Testis (tissue), 2 donors: ENCODE measurements at regions not wholly inside any gene's neighbourhood (a gene's known extent, or its start where the extent isn't known, plus 50 kb on each side); places are given as distances from the start of the nearest gene placed in this dataset.
A peak's percentile ranks its signal among the peaks of the same experiment; 100 is the strongest.

Source experiments
- DNase-seq: peaks from one replicate; pipeline ENCODE4 v3.0.0-alpha.2; 2019
- H3K27ac ChIP-seq, 2 donors: fragments of 200-600 bp; sonication (generic); one replicate each; pipeline ENCODE4 v1.5.1; 2019
- H3K27me3 ChIP-seq: fragments of 200-600 bp; sonication (generic); one replicate; pipeline ENCODE4 v1.5.1; 2019
- H3K36me3 ChIP-seq: fragments of 200-600 bp; sonication (generic); one replicate; pipeline ENCODE4 v1.5.1; 2017; ENCODE audit warnings: low read depth; ENCODE audit errors: missing control alignments
- H3K4me1 ChIP-seq: fragments of 200-600 bp; sonication (generic); one replicate; pipeline ENCODE4 v1.5.1; 2019
- H3K4me3 ChIP-seq, 2 donors: fragments of 200-600 bp; sonication (generic); one replicate each; pipeline ENCODE4 v1.5.1; 2017 to 2019
- H3K9me3 ChIP-seq: fragments of 200-600 bp; sonication (generic); one replicate; pipeline ENCODE4 v1.5.1; 2017
- CTCF ChIP-seq, 3 experiments: fragments of 450-650 bp in 2 of 3; fragments of 200-600 bp in 1 of 3; sonication (generic) in 1 of 3; IDR thresholded peaks; one replicate each; pipeline ENCODE4 v1.5.1; 2016 to 2019; ENCODE audit warnings: antibody characterized with exemption in 3 of 3, mild to moderate bottlenecking in 2 of 3, moderate library complexity in 1 of 3
- POLR2A ChIP-seq: fragments of 450-650 bp; IDR thresholded peaks from one replicate; pipeline ENCODE4 v1.6.1; 2017; ENCODE audit warnings: antibody characterized with exemption, mild to moderate bottlenecking, moderate library complexity
- WGBS, 2 donors: methylation state at CpG; one replicate each; pipeline ENCODE4 v1.1.5; 2018; 5-methylcytosine and 5-hydroxymethylcytosine counted together
- intact Hi-C: fragments of 100-400 bp; cut with DNase I; formaldehyde crosslinking; loops from one replicate; pipeline ENCODE4 v1.15.1; 2023; ENCODE audit warnings: low total_unique reads

- WGBS, 2 donors, result 92 to 97% methylated on average over 11 of the region's 11 CpGs
- no peaks in the 10 kb centered on the region for H3K4me1 ChIP-seq
- DNase-seq, result no peak
- no peaks in the 10 kb centered on the region for H3K27me3 ChIP-seq
- TF ChIP-seq POLR2A (no peak), CTCF (IDR thresholded peaks at IDR 0.05) (no peak)
- H3K9me3 ChIP-seq, result no peaks in the 10 kb centered on the region
- H3K4me3 ChIP-seq, result no peak overlapping the region
- no peak overlapping the region for H3K27ac ChIP-seq
- no peaks in the 10 kb centered on the region for H3K36me3 ChIP-seq
- intact Hi-C loops, result no loop called here
Observed at GRCh38 chr13:97134364-97135095, 87.6 kb upstream of the MBNL2 start.

DNA sequence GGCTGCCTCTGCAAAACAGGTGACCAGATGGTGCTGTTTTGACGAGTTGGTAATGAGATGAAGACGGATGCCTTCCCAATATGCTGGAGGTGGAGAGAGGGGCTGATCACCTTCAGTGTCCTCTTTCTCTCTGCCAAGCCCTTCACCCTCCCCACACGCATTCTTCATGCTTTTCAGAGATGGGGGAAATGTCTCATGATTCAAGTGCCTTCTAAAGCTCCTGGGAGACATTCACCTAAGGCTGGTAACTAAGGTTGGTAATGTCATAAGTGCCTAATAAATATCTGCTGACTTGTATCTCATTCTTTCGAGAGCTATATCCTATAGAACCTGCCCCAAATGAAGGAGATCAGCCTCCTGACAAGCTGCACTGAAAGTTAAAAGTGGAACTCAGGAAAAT, 86.2 kb upstream of the MBNL2 start:
- DNase-seq, result no peak
- intact Hi-C loops, result no loop called here
- 72 to 74% methylated on average over 4 of the region's 4 CpGs for WGBS, 2 donors
- H3K4me1 ChIP-seq, result peaks cover 2% of the 10 kb centered on the region
- no peak overlapping the region for H3K27ac ChIP-seq
- H3K36me3 ChIP-seq, result no peaks in the 10 kb centered on the region
- H3K4me3 ChIP-seq, result no peak overlapping the region
- H3K9me3 ChIP-seq, result no peaks in the 10 kb centered on the region
- TF ChIP-seq POLR2A, result no peak
- TF ChIP-seq CTCF (IDR thresholded peaks at IDR 0.05), result no peak
- no peaks in the 10 kb centered on the region for H3K27me3 ChIP-seq

DNA sequence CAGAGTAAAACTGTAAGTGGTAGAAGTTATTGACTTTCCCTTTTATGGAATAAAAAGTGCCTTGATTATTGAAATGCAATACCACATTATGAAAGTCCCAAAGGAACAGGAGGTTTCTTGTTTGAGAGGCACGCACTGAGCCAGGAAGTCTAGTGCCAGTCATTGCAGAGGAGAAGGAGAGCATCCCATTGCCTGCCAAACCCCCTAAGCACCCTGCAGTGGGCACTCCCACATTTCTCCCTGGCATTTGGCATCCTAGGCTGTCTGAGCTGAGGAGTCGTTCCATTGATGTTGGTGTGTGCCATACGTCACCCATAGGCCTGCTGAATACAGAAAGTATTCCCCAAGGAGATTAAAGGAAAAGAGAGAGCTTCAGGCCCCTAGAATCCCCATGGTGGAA, 85.7 kb upstream of the MBNL2 start:
- intact Hi-C loops, result no loop called here
- no peak overlapping the region for H3K27ac ChIP-seq

GRCh38 chr13:97139691-97140090, 82.4 kb upstream of the MBNL2 start:
- DNase-seq, result no peak
- no peak overlapping the region for H3K4me3 ChIP-seq
- H3K4me1 ChIP-seq, result peaks cover 9% of the 10 kb centered on the region
- TF ChIP-seq POLR2A, result no peak
- TF ChIP-seq CTCF (IDR thresholded peaks at IDR 0.05), result no peak
- intact Hi-C loops, result no loop called here
- 79 to 84% methylated on average over 3 of the region's 3 CpGs for WGBS, 2 donors
- no peaks in the 10 kb centered on the region for H3K9me3 ChIP-seq
- no peaks in the 10 kb centered on the region for H3K27me3 ChIP-seq
- H3K27ac ChIP-seq, result peak overlapping the region; percentile 9 to 21
- H3K36me3 ChIP-seq, result no peaks in the 10 kb centered on the region

More for the DNA sequence above, 85.7 kb upstream of the MBNL2 start:
- H3K4me1 ChIP-seq, result peaks cover 7% of the 10 kb centered on the region
- H3K9me3 ChIP-seq, result no peaks in the 10 kb centered on the region
- WGBS, 2 donors, result 64 to 68% methylated on average over 3 of the region's 3 CpGs
- no peaks in the 10 kb centered on the region for H3K36me3 ChIP-seq
- TF ChIP-seq CTCF (IDR thresholded peaks at IDR 0.05) (no peak), POLR2A (no peak)
- DNase-seq, result no peak
- no peak overlapping the region for H3K4me3 ChIP-seq
- no peaks in the 10 kb centered on the region for H3K27me3 ChIP-seq

- no peak overlapping the region for H3K4me3 ChIP-seq
- H3K9me3 ChIP-seq, result no peaks in the 10 kb centered on the region
- H3K27ac ChIP-seq, result peak overlapping the region in 1 of 2 donors; percentile 9
- DNase-seq, result no peak
- WGBS, 2 donors, result 80 to 85% methylated on average over 6 of the region's 6 CpGs
- TF ChIP-seq POLR2A (no peak), CTCF (IDR thresholded peaks at IDR 0.05) (no peak)
- no peaks in the 10 kb centered on the region for H3K36me3 ChIP-seq
- H3K4me1 ChIP-seq, result peaks cover 9% of the 10 kb centered on the region
- H3K27me3 ChIP-seq, result no peaks in the 10 kb centered on the region
- intact Hi-C loops, result no loop called here
Observed at GRCh38 chr13:97140131-97140530, 82.0 kb upstream of the MBNL2 start.
